ENCODE measurements at regions not wholly inside any gene's neighbourhood (a gene's known extent, or its start where the extent isn't known, plus 50 kb on each side); places are given as distances from the start of the nearest gene placed in this dataset.

DNA sequence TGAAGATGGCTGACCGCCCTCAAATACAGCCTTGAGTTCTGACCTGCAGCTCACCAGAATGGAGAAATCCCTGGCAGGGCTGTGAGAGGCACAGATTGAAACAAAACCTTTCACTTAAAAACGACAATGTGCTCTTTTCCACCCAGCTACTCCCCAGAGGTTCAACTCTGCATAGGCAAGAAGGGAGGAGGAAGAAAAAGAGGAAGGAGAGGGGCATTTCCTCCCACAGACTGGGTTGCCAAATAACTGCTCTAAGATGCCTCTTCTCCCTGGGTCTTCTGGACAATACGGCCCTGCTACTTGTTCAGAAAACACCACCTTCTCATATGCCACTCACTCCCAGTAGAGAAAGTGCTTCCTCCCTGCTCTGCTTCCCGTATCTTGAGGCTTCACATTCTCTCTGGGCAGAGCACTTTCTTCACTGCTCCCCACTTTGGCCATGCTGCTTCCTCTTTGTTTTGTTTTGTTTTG, 136.4 kb upstream of the SLC1A4 start:
- DNase-seq (no peak), FAIRE-seq (no peak), ATAC-seq (peak in 2 of 4 donors; percentile 54 to 58)
- Histone ChIP-seq H3K4me1 (peaks cover 0 to 9% (median 0%) of the 10 kb centered on the region in 3 donors), H3K27me3 (no peaks in the 10 kb centered on the region), H3K4me3 (no peak overlapping the region), H3K36me3 (no peaks in the 10 kb centered on the region), H3K9me3 (no peaks in the 10 kb centered on the region), H3K27ac (peak overlapping the region in 2 of 4 donors; percentile 19 to 38)
- WGBS, 2 donors = 74 to 85% methylated on average over 4 of the region's 4 CpGs
- intact Hi-C loops (cut with DNase I) = no loop called here
- TF ChIP-seq, protein P1, sequence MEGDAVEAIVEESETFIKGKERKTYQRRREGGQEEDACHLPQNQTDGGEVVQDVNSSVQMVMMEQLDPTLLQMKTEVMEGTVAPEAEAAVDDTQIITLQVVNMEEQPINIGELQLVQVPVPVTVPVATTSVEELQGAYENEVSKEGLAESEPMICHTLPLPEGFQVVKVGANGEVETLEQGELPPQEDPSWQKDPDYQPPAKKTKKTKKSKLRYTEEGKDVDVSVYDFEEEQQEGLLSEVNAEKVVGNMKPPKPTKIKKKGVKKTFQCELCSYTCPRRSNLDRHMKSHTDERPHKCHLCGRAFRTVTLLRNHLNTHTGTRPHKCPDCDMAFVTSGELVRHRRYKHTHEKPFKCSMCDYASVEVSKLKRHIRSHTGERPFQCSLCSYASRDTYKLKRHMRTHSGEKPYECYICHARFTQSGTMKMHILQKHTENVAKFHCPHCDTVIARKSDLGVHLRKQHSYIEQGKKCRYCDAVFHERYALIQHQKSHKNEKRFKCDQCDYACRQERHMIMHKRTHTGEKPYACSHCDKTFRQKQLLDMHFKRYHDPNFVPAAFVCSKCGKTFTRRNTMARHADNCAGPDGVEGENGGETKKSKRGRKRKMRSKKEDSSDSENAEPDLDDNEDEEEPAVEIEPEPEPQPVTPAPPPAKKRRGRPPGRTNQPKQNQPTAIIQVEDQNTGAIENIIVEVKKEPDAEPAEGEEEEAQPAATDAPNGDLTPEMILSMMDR (IDR thresholded peaks at IDR 0.05) = no peak

DNA sequence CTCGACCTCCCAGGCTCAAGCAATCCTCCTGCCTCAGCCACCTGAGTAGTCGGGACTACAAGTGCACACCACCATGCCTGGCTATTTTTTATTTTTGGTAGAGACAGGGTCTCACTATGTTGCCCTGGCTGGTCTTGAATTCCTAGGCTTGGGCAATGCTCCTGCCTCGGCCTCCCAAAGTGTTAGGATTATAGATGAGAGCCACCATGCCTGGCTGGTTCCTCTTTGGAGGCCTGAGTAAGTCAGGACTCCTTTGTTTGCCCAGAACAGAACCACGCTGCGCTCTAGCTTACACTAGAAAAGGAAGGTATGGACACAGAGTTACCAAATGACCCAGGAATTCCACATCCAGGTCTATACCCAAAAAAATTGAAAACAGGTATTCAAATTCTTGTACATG, 135.9 kb upstream of the SLC1A4 start:
- no peaks in the 10 kb centered on the region for H3K27me3 ChIP-seq
- no peak for ATAC-seq
- no peak for DNase-seq
- H3K4me3 ChIP-seq = no peak overlapping the region
- no peaks in the 10 kb centered on the region for H3K9me3 ChIP-seq
- peaks cover 0 to 14% (median under 1%) of the 10 kb centered on the region in 3 donors for H3K4me1 ChIP-seq
- H3K36me3 ChIP-seq = no peaks in the 10 kb centered on the region
- intact Hi-C loops (cut with DNase I) = no loop called here
- TF ChIP-seq, protein P1 (IDR thresholded peaks at IDR 0.05) = no peak
- FAIRE-seq = no peak
- H3K27ac ChIP-seq = peak overlapping the region in 2 of 4 donors; percentile 19 to 38
- 88 to 92% methylated on average over 5 of the region's 5 CpGs for WGBS, 2 donors

DNA sequence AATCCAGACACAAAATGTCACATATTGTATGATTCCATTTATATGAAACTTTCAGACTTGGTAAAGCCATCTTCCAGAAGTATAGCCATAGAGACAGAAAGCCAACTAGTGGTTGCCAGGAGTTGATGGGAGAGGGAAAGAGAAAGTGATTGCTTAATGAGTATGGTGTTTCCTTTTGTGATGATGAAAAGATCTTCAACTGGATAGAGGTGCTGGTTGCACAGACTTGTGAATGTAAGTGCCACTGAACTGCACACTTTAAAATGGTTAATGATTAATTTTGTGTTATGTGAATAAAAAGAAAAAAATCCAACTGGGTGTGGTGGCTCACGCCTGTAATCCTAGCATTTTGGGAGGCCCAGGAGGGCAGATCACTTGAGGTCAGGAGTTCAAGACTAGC, 135.3 kb upstream of the SLC1A4 start:
- ATAC-seq = peak in 1 of 4 donors; percentile 28

DNA sequence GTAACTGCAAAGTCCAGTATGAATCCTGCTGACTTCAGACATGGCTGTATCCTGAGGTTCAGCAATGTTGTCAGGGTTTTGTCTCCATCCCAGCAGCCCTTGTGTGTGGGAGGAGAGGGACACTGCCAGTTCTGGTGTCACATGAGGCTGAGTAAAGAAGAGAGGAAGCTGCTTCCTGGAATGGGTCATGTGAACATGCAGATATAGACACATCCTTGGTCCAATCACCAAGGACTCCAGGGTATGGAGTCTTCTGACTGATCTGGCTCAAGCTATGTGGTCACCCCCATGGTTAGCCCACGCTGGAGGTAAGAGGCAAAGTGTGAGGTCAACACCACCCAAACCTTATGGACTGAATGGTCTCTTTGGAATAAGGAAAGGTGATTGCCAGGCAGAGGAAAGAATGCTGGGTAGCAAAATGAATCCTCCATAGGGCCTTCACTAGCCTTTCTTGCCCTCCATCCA, 134.4 kb upstream of the SLC1A4 start:
- peak in 2 of 4 donors; percentile 15 to 23 for ATAC-seq
- FAIRE-seq = no peak
- TF ChIP-seq, protein P1 (IDR thresholded peaks at IDR 0.05) = no peak

More for the DNA sequence above, 135.3 kb upstream of the SLC1A4 start:
- intact Hi-C loops (cut with DNase I) = no loop called here
- H3K27me3 ChIP-seq = no peaks in the 10 kb centered on the region
- no peak overlapping the region for H3K27ac ChIP-seq
- TF ChIP-seq, protein P1 (IDR thresholded peaks at IDR 0.05) = no peak
- H3K9me3 ChIP-seq = no peaks in the 10 kb centered on the region
- H3K4me1 ChIP-seq = peaks cover 4 to 20% (median 7%) of the 10 kb centered on the region in 3 donors
- FAIRE-seq (no peak), DNase-seq (no peak)
- H3K4me3 ChIP-seq = no peak overlapping the region
- H3K36me3 ChIP-seq = no peaks in the 10 kb centered on the region
- WGBS, 2 donors = 78 to 83% methylated on average over 1 of the region's 1 CpG

More for the DNA sequence above, 134.4 kb upstream of the SLC1A4 start:
- Histone ChIP-seq H3K4me3 (no peak overlapping the region), H3K4me1 (peaks cover 8 to 21% (median 9%) of the 10 kb centered on the region in 3 donors), H3K9me3 (no peaks in the 10 kb centered on the region), H3K27ac (peak overlapping the region in 1 of 4 donors; percentile 29), H3K36me3 (no peaks in the 10 kb centered on the region), H3K27me3 (no peaks in the 10 kb centered on the region)
- intact Hi-C loops (cut with DNase I) = no loop called here
- DNase-seq = peak in 1 of 6 donors; percentile 56
- 93 to 100% methylated on average over 1 of the region's 1 CpG for WGBS, 2 donors

All from pancreas (tissue), 10 donors.